HCT116 (cell line): ENCODE measurements at regions not wholly inside any gene's neighbourhood (a gene's known extent, or its start where the extent isn't known, plus 50 kb on each side); places are given as distances from the start of the nearest gene placed in this dataset.

Source experiments
- CEBPB ChIP-seq: IDR thresholded peaks from 2 replicates; pipeline ENCODE4 v1.6.1; 2012; ENCODE audit warnings: low read depth
- CTCF ChIP-seq, 3 experiments: fragments of 200-600 bp in 1 of 3; sonication (generic) in 1 of 3; IDR thresholded peaks in 2 of 3; conservative IDR thresholded peaks in 1 of 3; 2 replicates each; pipeline ENCODE4 v1.5.1; 2012 to 2017; ENCODE audit warnings: low read depth in 2 of 3, low read length in 2 of 3, antibody characterized with exemption in 1 of 3, borderline replicate concordance in 1 of 3, control low read depth in 1 of 3, mild to moderate bottlenecking in 1 of 3, mixed read lengths in 1 of 3, mixed run types in 1 of 3, moderate library complexity in 1 of 3; ENCODE audit not compliant: insufficient read depth in 1 of 3
- EGR1 ChIP-seq: IDR thresholded peaks from 2 replicates; pipeline ENCODE4 v1.6.1; 2012; ENCODE audit warnings: low read depth
- EZH2 ChIP-seq: fragments of 200-600 bp; sonication (generic); IDR thresholded peaks from 2 replicates; pipeline ENCODE4 v1.6.1; 2017; ENCODE audit warnings: antibody characterized with exemption, mixed run types
- EZH2phosphoT487 ChIP-seq: fragments of 200-600 bp; IDR thresholded peaks from 2 replicates; pipeline ENCODE4 v1.6.1; 2018; ENCODE audit warnings: antibody characterized with exemption, borderline replicate concordance
- POLR2A ChIP-seq: IDR thresholded peaks from 2 replicates; pipeline ENCODE4 v1.7.0; 2011; ENCODE audit warnings: borderline replicate concordance; ENCODE audit not compliant: insufficient read depth, insufficient read length; ENCODE audit errors: extremely low read depth
- POLR2AphosphoS5 ChIP-seq: IDR thresholded peaks from 2 replicates; pipeline ENCODE4 v1.6.1; 2011; ENCODE audit warnings: mild to moderate bottlenecking, low read depth, low read length, moderate library complexity
- RAD21 ChIP-seq: IDR thresholded peaks from 2 replicates; pipeline ENCODE4 v1.6.1; 2012; ENCODE audit warnings: low read depth, mild to moderate bottlenecking
- SIN3A ChIP-seq: IDR thresholded peaks from 2 replicates; pipeline ENCODE4 v1.6.1; 2012; ENCODE audit warnings: low read depth
- YY1 ChIP-seq: IDR thresholded peaks from 2 replicates; pipeline ENCODE4 v1.6.1; 2011; ENCODE audit warnings: low read length, low read depth, moderate library complexity, mild to moderate bottlenecking; ENCODE audit not compliant: insufficient replicate concordance; ENCODE audit errors: extremely low read depth
- ZFX ChIP-seq: fragments of 450-650 bp; IDR thresholded peaks from 2 replicates; pipeline ENCODE4 v1.6.1; 2017

GRCh38 chr4:20030108-20030507, 221.6 kb upstream of the SLIT2 start:
- TF ChIP-seq CTCF (IDR thresholded peaks at IDR 0.05 in 2 of 3, conservative IDR thresholded peaks at IDR 0.05 in 1 of 3; ENCODE audit: borderline replicate concordance in 1 of 3, insufficient read depth in 1 of 3, low read depth in 2 of 3, low read length in 2 of 3) = no peak
- no peak for TF ChIP-seq EGR1
- no peak for TF ChIP-seq POLR2AphosphoS5
- TF ChIP-seq EZH2 = no peak
- no peak for TF ChIP-seq RAD21
- no peak for TF ChIP-seq CEBPB
- no peak for TF ChIP-seq YY1
- TF ChIP-seq ZFX = no peak
- no peak for TF ChIP-seq POLR2A
- TF ChIP-seq EZH2phosphoT487 = no peak
- no peak for TF ChIP-seq SIN3A
